ENCODE measurements at regions not wholly inside any gene's neighbourhood (a gene's known extent, or its start where the extent isn't known, plus 50 kb on each side); places are given as distances from the start of the nearest gene placed in this dataset.

DNA sequence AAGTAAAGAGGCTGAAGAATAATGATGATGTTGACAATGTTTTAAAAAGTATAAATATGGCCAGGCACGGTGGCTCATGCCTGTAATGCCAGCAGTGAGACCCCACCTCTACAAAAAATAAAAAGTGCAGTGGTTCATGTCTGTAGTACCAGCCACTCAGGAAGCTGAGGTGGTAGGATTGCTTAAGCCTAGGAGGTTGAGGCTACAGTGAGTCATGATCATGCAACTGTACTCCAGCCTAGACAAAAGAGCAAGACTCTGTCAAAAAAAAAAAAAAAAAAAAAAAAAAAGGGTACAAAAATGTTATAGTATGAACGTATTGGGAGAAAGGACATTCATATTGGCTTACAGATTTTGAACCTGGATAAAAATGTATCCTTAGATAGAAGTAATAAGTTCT lies 543.1 kb upstream of the IRAK1BP1 start:
- no peak overlapping the region for H3K4me3 ChIP-seq (replicated peaks in 1 of 2; ENCODE audit: low read depth in 1 of 2, low read length in 2 of 2)
- no peak overlapping the region for H3K27ac ChIP-seq (ENCODE audit: low read depth, low read length)
- ChIA-PET POLR2A (no interaction called here), RAD21 (ENCODE audit: low non-redundant PET in 1 of 2, low total read pairs in 2 of 2, uncharacterized antibody in 2 of 2, unreplicated experiment in 2 of 2) (no interaction called here), CTCF (no interaction called here)
- H4K20me1 ChIP-seq (ENCODE audit: insufficient read depth), result no peaks in the 10 kb centered on the region
- H3K79me2 ChIP-seq (ENCODE audit: insufficient read depth, low read length), result no peaks in the 10 kb centered on the region
- H2AFZ ChIP-seq (ENCODE audit: low read depth, low read length, poor library complexity, severe bottlenecking), result no peak overlapping the region
- H3K9ac ChIP-seq (ENCODE audit: low read length), result no peak overlapping the region
- no peak overlapping the region for H3K4me2 ChIP-seq (ENCODE audit: low read length)
- no peaks in the 10 kb centered on the region for H3K9me2 ChIP-seq (ENCODE audit: insufficient read depth)
- no peaks in the 10 kb centered on the region for H3K9me3 ChIP-seq (ENCODE audit: control insufficient read depth in 1 of 2, insufficient read depth in 1 of 2, low read depth in 1 of 2, low read length in 2 of 2)
- TF ChIP-seq, protein P1, sequence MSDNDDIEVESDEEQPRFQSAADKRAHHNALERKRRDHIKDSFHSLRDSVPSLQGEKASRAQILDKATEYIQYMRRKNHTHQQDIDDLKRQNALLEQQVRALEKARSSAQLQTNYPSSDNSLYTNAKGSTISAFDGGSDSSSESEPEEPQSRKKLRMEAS (IDR thresholded peaks at IDR 0.05), result no peak
- TF ChIP-seq CTCF (IDR thresholded peaks at IDR 0.05 in 2 of 3, conservative IDR thresholded peaks at IDR 0.05 in 1 of 3; ENCODE audit: borderline replicate concordance in 1 of 3, insufficient read depth in 1 of 3, low read depth in 2 of 3, low read length in 2 of 3) (no peak), RAD21 (IDR thresholded peaks at IDR 0.05; ENCODE audit: low read depth) (no peak), REST (IDR thresholded peaks at IDR 0.05; ENCODE audit: low read depth) (no peak), ELF1 (IDR thresholded peaks at IDR 0.05; ENCODE audit: borderline replicate concordance, low read depth) (no peak), EZH2phosphoT487 (IDR thresholded peaks at IDR 0.05; ENCODE audit: borderline replicate concordance) (no peak), FOSL1 (IDR thresholded peaks at IDR 0.05; ENCODE audit: low read depth) (no peak), EZH2 (IDR thresholded peaks at IDR 0.05) (no peak), ZFX (IDR thresholded peaks at IDR 0.05) (no peak), ATF3 (IDR thresholded peaks at IDR 0.05) (no peak), SRF (IDR thresholded peaks at IDR 0.05; ENCODE audit: low read depth) (no peak), EGR1 (IDR thresholded peaks at IDR 0.05; ENCODE audit: low read depth) (no peak), ZNF274 (IDR thresholded peaks at IDR 0.05; ENCODE audit: low read depth, low read length) (no peak), POLR2A (IDR thresholded peaks at IDR 0.05; ENCODE audit: borderline replicate concordance, extremely low read depth, insufficient read depth, insufficient read length) (no peak), CBX3 (IDR thresholded peaks at IDR 0.05; ENCODE audit: low read depth) (no peak), YY1 (IDR thresholded peaks at IDR 0.05; ENCODE audit: extremely low read depth, insufficient replicate concordance, low read depth, low read length) (no peak), POLR2AphosphoS5 (IDR thresholded peaks at IDR 0.05; ENCODE audit: low read depth, low read length) (no peak), SP1 (IDR thresholded peaks at IDR 0.05; ENCODE audit: low read depth) (no peak), JUND (IDR thresholded peaks at IDR 0.05) (no peak), ZBTB33 (IDR thresholded peaks at IDR 0.05; ENCODE audit: extremely low read depth, insufficient replicate concordance, low read length) (no peak)
- H3K27me3 ChIP-seq (ENCODE audit: insufficient read depth, low read length), result no peaks in the 10 kb centered on the region
- no peak for ATAC-seq
- H3K36me3 ChIP-seq (ENCODE audit: control insufficient read depth in 1 of 2, insufficient read depth in 2 of 2, low read length in 2 of 2), result no peaks in the 10 kb centered on the region
- no peaks in the 10 kb centered on the region for H3K4me1 ChIP-seq (ENCODE audit: control insufficient read depth in 1 of 2, insufficient read depth in 2 of 2, low read length in 2 of 2)
- intact Hi-C loops (cut with micrococcal nuclease), result no loop called here
- DNase-seq (ENCODE audit: low read depth, low spot score), result no peak
- BruUV-seq (replicated peaks), result no TSS peak
